ENCODE measurements at regions not wholly inside any gene's neighbourhood (a gene's known extent, or its start where the extent isn't known, plus 50 kb on each side); places are given as distances from the start of the nearest gene placed in this dataset.

DNA sequence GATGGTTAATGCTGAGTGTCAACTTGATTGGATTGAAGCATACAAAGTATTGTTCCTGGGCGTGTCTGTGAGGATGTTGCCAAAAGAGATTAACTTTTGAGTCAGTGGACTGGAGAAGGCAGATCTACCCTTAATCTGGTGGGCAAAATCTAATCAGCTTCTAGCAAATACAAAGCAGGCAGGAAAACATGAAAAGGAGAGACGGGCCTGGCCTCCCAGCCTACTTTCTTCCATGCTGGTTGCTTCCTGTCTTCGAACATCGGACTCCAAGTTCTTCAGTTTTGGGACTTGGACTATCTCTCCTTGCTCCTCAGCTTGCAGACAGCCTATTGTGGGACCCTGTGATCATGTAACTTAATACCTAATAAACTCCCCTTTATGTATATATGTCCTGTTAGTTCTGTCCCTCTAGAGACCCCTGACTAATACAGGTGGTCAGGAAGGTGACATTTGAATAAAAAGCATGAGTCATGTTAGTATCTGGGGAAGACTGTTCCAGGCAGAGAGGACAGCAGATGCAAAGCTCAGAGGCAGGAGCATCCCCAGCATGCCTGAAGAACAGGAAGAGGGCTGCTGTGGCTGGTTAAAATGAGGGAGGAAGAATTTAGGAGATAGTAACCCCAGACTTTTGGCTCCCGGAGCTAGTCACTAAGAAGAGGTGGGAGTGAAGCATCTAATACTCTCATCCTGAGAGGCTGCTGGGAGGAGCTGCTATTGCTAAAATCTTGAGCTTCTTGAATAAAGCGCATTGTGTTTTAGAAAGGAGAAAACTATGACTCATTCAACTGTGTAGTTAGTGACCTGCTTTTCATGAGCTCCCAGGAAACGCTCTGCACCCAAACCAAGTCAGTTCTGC lies 207.4 kb upstream of the HES1 start:
- H3K4me3 ChIP-seq, result no peak overlapping the region
- no peak for DNase-seq
- peaks cover 3% of the 10 kb centered on the region for H3K9me3 ChIP-seq
- TF ChIP-seq, protein P1, sequence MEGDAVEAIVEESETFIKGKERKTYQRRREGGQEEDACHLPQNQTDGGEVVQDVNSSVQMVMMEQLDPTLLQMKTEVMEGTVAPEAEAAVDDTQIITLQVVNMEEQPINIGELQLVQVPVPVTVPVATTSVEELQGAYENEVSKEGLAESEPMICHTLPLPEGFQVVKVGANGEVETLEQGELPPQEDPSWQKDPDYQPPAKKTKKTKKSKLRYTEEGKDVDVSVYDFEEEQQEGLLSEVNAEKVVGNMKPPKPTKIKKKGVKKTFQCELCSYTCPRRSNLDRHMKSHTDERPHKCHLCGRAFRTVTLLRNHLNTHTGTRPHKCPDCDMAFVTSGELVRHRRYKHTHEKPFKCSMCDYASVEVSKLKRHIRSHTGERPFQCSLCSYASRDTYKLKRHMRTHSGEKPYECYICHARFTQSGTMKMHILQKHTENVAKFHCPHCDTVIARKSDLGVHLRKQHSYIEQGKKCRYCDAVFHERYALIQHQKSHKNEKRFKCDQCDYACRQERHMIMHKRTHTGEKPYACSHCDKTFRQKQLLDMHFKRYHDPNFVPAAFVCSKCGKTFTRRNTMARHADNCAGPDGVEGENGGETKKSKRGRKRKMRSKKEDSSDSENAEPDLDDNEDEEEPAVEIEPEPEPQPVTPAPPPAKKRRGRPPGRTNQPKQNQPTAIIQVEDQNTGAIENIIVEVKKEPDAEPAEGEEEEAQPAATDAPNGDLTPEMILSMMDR (IDR thresholded peaks at IDR 0.05), result no peak
- peak; percentile 67 for ATAC-seq
- intact Hi-C loops (cut with DNase I, micrococcal nuclease), result no loop called here
- H3K4me1 ChIP-seq (ENCODE audit: low read depth), result no peaks in the 10 kb centered on the region
- H3K36me3 ChIP-seq (ENCODE audit: low read depth), result no peaks in the 10 kb centered on the region

DNA sequence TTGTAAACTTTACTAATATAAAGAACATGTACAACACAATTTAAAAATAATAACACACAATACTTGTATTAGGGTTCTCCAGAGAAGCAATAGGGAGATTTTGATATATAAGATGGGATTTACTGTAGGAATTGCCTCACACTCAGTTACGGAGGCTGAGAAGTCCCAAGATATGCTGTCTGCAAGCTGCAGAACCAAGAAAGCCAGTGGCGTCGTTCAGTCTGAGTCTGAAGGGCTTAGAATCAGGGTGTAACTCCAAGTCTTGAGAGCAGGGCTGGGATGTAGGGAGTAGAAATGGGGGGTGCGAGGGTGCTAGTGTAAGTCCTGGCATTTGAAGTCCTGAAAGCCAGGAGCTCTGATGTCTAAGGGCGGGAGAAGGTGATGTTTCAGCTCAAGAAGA lies 206.6 kb upstream of the HES1 start:
- no peaks in the 10 kb centered on the region for H3K36me3 ChIP-seq (ENCODE audit: low read depth)
- H3K4me1 ChIP-seq (ENCODE audit: low read depth), result no peaks in the 10 kb centered on the region
- no peaks in the 10 kb centered on the region for H3K9me3 ChIP-seq
- ATAC-seq (no peak), DNase-seq (no peak)
- H3K4me3 ChIP-seq, result no peak overlapping the region
- TF ChIP-seq, protein P1 (IDR thresholded peaks at IDR 0.05), result no peak
- intact Hi-C loops (cut with DNase I, micrococcal nuclease), result no loop called here

DNA sequence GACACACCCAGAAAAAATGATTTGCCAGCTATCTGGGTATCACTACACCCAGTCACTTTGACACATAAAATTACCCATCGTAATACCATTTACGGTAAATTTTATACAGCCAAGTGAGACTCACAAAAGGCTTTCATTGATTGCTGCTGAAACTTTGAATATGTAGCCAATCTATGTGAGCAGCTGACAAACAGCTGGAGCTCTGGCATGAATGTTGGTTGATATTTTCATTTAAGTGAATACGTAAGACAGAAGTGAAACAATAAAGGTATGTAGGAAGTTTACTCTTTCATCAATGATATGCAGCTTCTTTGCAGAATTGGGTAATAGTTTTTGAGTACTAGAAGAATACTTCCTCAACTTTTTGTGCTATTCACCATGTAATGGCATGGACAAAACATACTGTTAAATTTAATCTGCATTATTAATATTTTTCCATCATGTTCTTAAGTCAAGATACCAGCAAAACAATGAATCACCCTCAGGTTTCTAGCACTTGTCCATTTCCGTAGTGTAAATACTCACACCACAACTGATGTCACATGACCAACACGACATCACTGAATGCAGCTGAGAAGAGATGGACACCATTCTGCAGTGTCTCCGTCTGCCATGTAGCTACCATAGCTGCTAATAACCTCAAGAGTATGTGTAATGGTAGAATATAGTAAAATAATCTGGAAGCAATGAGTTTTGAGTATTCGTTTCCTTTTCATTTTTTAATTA lies 205.9 kb upstream of the HES1 start:
- Histone ChIP-seq H3K36me3 (ENCODE audit: low read depth) (no peaks in the 10 kb centered on the region), H3K4me1 (ENCODE audit: low read depth) (no peaks in the 10 kb centered on the region), H3K9me3 (no peaks in the 10 kb centered on the region), H3K4me3 (no peak overlapping the region)
- TF ChIP-seq, protein P1 (IDR thresholded peaks at IDR 0.05), result no peak
- no peak for DNase-seq
- ATAC-seq, result no peak
- intact Hi-C loops (cut with DNase I, micrococcal nuclease), result no loop called here

DNA sequence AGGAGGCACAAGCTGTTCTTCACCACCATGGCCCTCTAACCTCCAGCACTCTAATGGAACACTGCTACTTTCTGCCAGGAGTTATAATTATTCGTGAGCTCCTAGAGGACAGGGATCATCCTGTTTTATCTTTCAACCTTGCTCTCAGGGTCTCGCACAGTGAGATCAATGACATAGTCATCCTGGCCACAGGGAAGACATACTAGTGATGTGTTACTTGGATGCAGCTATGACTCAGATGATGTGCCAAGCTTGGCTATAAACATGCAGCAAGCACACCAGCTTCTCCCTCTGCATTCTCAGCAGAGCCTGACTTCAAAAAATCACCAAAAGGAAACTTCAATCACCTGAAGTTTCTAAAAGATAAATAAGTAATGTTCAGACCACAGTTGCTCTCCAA lies 203.8 kb upstream of the HES1 start:
- DNase-seq (no peak), ATAC-seq (no peak)
- no peaks in the 10 kb centered on the region for H3K9me3 ChIP-seq
- H3K4me1 ChIP-seq (ENCODE audit: low read depth), result no peaks in the 10 kb centered on the region
- intact Hi-C loops (cut with DNase I, micrococcal nuclease), result no loop called here
- no peaks in the 10 kb centered on the region for H3K36me3 ChIP-seq (ENCODE audit: low read depth)
- TF ChIP-seq, protein P1 (IDR thresholded peaks at IDR 0.05), result no peak
- H3K4me3 ChIP-seq, result no peak overlapping the region

DNA sequence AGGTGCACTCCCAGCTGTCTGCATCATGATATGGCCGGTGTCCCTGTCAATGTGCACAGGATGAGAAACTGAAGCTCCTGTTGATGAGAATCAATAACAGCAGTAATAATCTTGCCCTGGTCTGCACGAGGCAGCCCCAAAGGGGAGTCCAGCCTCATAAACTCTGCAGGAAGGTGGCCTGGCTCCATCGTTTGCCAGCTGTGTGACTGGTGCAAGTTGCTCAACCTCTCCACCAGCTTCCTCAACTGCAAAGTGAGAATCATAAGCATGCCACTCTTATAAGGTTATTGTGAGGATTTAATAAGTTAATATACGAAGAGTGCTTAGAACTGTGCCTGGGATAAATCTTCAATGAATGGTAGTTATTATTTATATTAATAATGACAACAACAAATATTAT lies 203.4 kb upstream of the HES1 start:
- TF ChIP-seq, protein P1 (IDR thresholded peaks at IDR 0.05), result no peak
- no peak for DNase-seq
- Histone ChIP-seq H3K36me3 (ENCODE audit: low read depth) (no peaks in the 10 kb centered on the region), H3K4me3 (no peak overlapping the region), H3K4me1 (ENCODE audit: low read depth) (no peaks in the 10 kb centered on the region), H3K9me3 (no peaks in the 10 kb centered on the region)
- ATAC-seq, result no peak
- intact Hi-C loops (cut with DNase I, micrococcal nuclease), result no loop called here
